ENCODE measurements at regions not wholly inside any gene's neighbourhood (a gene's known extent, or its start where the extent isn't known, plus 50 kb on each side); places are given as distances from the start of the nearest gene placed in this dataset.

GRCh38 chr6:119628691-119629594 is 279.4 kb upstream of the MAN1A1 start:
- H2AFZ ChIP-seq (ENCODE audit: low read length), result no peak overlapping the region

More at GRCh38 chr6:119628691-119629594, 279.4 kb upstream of the MAN1A1 start:
- H4K91ac ChIP-seq (ENCODE audit: insufficient read length, low read depth, low read length), result no peak overlapping the region
- no peak overlapping the region for H4K5ac ChIP-seq (ENCODE audit: insufficient read length, low read depth, low read length)
- no peak overlapping the region for H2AK5ac ChIP-seq (ENCODE audit: insufficient read length, low read length)
- no peaks in the 10 kb centered on the region; a peak in 2 of 5 replicates for H3K9me3 Mint-ChIP-seq
- H3K4me1 Mint-ChIP-seq, result peaks cover 0 to under 1% of the 10 kb centered on the region in 2 experiments; a peak in 2 of 4 replicates
- H3K27me3 ChIP-seq (ENCODE audit: insufficient read depth, low read length), result no peaks in the 10 kb centered on the region
- no peak overlapping the region for H3K4ac ChIP-seq (ENCODE audit: low read depth, low read length)
- H2BK5ac ChIP-seq (ENCODE audit: insufficient read length, low read length), result no peak overlapping the region
- no peaks in the 10 kb centered on the region for H3K79me2 ChIP-seq (ENCODE audit: insufficient read depth, low read length)
- H3K27ac ChIP-seq (ENCODE audit: insufficient read length, low read depth, low read length), result no peak overlapping the region
- H3K56ac ChIP-seq (ENCODE audit: insufficient read length, low read depth, low read length), result no peak overlapping the region
- H3K36me3 Mint-ChIP-seq (ENCODE audit: insufficient read depth in 1 of 3, low read depth in 3 of 3), result no peaks in the 10 kb centered on the region
- no peak overlapping the region for H3K27ac Mint-ChIP-seq
- H2BK20ac ChIP-seq (ENCODE audit: low read depth, low read length, poor library complexity, severe bottlenecking), result no peak overlapping the region
- no peak overlapping the region for H4K8ac ChIP-seq (replicated peaks; ENCODE audit: insufficient read length, low read depth, low read length)
- H4K20me1 ChIP-seq (ENCODE audit: control insufficient read depth, insufficient read depth, insufficient read length), result no peaks in the 10 kb centered on the region
- H3K18ac ChIP-seq (ENCODE audit: insufficient read length, low read depth, low read length), result no peak overlapping the region
- H3K14ac ChIP-seq (ENCODE audit: insufficient read depth, low read length), result no peak overlapping the region
- no peak overlapping the region for H2BK15ac ChIP-seq (ENCODE audit: low read depth, low read length)
- no peaks in the 10 kb centered on the region for H3K4me1 ChIP-seq (ENCODE audit: insufficient read depth, low read length)
- DNase-seq, result no peak
- no peaks in the 10 kb centered on the region for H3K23me2 ChIP-seq (ENCODE audit: insufficient read length, low read depth, low read length, poor library complexity, severe bottlenecking)
- H3K79me1 ChIP-seq (ENCODE audit: insufficient read depth, low read depth, low read length, poor library complexity, severe bottlenecking), result no peaks in the 10 kb centered on the region
- H3K9ac ChIP-seq (ENCODE audit: extremely low read depth, insufficient read length, low read length), result no peak overlapping the region
- H3K9me3 ChIP-seq (ENCODE audit: control insufficient read depth, low read depth, low read length), result no peaks in the 10 kb centered on the region
- H3T11ph ChIP-seq (ENCODE audit: low read length), result no peak overlapping the region
- H3K4me3 Mint-ChIP-seq, result no peak overlapping the region
- H3K27me3 Mint-ChIP-seq (ENCODE audit: low read depth), result no peaks in the 10 kb centered on the region
- no peak overlapping the region for H2BK12ac ChIP-seq (ENCODE audit: insufficient read length, low read depth, low read length)
- H2BK120ac ChIP-seq (ENCODE audit: low read depth, low read length, poor library complexity, severe bottlenecking), result no peak overlapping the region
- WGBS (ENCODE audit: extremely low coverage, insufficient read length, low lambda C conversion rate), result no CpG with 5 or more reads among the region's 7 CpGs
- H3K4me2 ChIP-seq (ENCODE audit: insufficient read depth, insufficient read length, low read length), result no peak overlapping the region
- TF ChIP-seq CTCF (conservative IDR thresholded peaks at IDR 0.05), result peak; percentile 36; the same call in 2 of the 3 replicates
- H3K23ac ChIP-seq (ENCODE audit: insufficient read length, low read depth, low read length), result no peak overlapping the region

All from H9 (cell line).